ENCODE measurements at regions not wholly inside any gene's neighbourhood (a gene's known extent, or its start where the extent isn't known, plus 50 kb on each side); places are given as distances from the start of the nearest gene placed in this dataset.

GRCh38 chr5:176725521-176726280 lies 78.4 kb downstream of the TSPAN17 start:
- TF ChIP-seq, protein P1, sequence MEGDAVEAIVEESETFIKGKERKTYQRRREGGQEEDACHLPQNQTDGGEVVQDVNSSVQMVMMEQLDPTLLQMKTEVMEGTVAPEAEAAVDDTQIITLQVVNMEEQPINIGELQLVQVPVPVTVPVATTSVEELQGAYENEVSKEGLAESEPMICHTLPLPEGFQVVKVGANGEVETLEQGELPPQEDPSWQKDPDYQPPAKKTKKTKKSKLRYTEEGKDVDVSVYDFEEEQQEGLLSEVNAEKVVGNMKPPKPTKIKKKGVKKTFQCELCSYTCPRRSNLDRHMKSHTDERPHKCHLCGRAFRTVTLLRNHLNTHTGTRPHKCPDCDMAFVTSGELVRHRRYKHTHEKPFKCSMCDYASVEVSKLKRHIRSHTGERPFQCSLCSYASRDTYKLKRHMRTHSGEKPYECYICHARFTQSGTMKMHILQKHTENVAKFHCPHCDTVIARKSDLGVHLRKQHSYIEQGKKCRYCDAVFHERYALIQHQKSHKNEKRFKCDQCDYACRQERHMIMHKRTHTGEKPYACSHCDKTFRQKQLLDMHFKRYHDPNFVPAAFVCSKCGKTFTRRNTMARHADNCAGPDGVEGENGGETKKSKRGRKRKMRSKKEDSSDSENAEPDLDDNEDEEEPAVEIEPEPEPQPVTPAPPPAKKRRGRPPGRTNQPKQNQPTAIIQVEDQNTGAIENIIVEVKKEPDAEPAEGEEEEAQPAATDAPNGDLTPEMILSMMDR (IDR thresholded peaks at IDR 0.05): no peak
- TF ChIP-seq POLR2AphosphoS5 (IDR thresholded peaks at IDR 0.05) (no peak), EP300 (IDR thresholded peaks at IDR 0.05) (no peak), POLR2A (IDR thresholded peaks at IDR 0.05) (no peak)
- H3K4me1 ChIP-seq: no peaks in the 10 kb centered on the region
- no peak for ATAC-seq (ENCODE audit: low FRiP score in 2 of 2)
- no peak for DNase-seq
- H3K9me3 ChIP-seq: no peaks in the 10 kb centered on the region
- WGBS, 2 donors: 27 to 31% methylated on average over 21 to 22 of the region's 22 CpGs
- no peaks in the 10 kb centered on the region for H3K36me3 ChIP-seq
- H3K27me3 ChIP-seq: peaks cover 0 to 9% (median 0%) of the 10 kb centered on the region in 4 donors
- no peak overlapping the region for H3K4me3 ChIP-seq
- H3K27ac ChIP-seq: no peak overlapping the region

DNA sequence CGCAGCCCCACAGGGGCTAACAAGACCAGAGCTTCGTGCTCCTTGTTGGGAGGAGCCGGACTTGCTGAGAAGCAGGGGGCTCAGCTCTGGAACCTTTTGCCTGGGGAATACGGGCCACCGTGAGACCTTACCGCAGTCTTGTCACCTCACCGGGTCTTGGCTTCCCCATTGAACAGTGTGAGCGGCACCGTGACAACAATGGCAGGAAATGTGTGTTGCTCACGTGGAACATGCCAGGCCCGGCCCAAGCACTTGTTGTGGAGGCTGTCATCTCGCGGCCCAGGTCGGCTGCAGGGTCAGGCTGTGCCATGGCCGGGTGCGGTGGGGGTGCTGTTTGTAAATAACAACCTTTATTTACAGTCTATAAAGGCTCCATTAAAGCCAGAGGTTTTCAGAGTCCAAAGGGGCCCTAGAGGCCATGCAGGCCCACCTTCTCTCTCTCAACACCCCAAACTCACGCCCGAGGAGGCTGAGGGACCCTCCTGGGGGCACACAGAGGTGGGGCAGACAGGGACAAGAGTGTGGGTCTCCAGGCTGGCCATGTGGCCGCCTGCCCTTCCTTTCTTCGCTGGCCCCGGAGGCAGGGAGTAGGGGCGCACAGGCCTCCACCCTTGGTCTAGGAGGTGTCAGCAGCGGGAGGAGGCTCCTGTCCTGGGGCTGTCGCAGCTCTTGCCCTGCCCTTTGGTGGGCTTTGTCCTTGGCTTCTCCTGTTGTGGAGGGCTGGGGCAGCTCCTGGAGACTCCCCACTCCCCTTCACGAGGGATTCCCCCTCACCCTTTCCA lies 79.7 kb downstream of the TSPAN17 start:
- H3K4me1 ChIP-seq: no peaks in the 10 kb centered on the region
- peaks cover 0 to 9% (median 0%) of the 10 kb centered on the region in 4 donors for H3K27me3 ChIP-seq
- no peak for DNase-seq
- no peak overlapping the region for H3K4me3 ChIP-seq
- TF ChIP-seq POLR2A (IDR thresholded peaks at IDR 0.05) (no peak), EP300 (IDR thresholded peaks at IDR 0.05) (no peak), POLR2AphosphoS5 (IDR thresholded peaks at IDR 0.05) (no peak)
- TF ChIP-seq, protein P1 (IDR thresholded peaks at IDR 0.05): no peak
- no peak overlapping the region for H3K27ac ChIP-seq
- no peak for ATAC-seq (ENCODE audit: low FRiP score in 2 of 2)
- H3K36me3 ChIP-seq: no peaks in the 10 kb centered on the region
- H3K9me3 ChIP-seq: no peaks in the 10 kb centered on the region
- 77% methylated on average over 19 of the region's 25 CpGs; no CpG with 5 or more reads in 1 of the 2 donors for WGBS, 2 donors

DNA sequence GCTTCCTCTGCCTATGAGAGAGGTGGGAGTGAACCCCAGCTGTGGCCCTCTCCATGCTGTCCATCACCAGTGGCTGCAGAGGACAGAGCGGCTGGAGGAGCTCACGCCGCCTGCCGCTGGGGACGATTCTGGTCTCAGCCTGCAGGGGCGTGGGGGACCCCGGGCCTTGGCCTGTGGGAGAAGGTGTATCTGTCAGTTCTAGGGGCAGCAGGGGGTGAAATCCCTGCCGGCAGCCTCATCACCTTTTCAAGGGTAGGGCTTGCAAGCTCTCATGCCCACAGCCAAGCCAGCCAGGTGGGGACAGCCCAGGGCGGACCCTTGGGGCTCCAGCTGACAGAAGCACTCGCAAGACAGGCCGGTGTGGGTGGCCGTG lies 80.2 kb downstream of the TSPAN17 start:
- H3K36me3 ChIP-seq: no peaks in the 10 kb centered on the region
- TF ChIP-seq, protein P1 (IDR thresholded peaks at IDR 0.05): no peak
- no peak for TF ChIP-seq EP300 (IDR thresholded peaks at IDR 0.05)
- TF ChIP-seq POLR2A (IDR thresholded peaks at IDR 0.05): no peak
- TF ChIP-seq POLR2AphosphoS5 (IDR thresholded peaks at IDR 0.05): no peak
- no peaks in the 10 kb centered on the region for H3K4me1 ChIP-seq
- H3K27ac ChIP-seq: no peak overlapping the region
- H3K27me3 ChIP-seq: peaks cover 0 to 9% (median 0%) of the 10 kb centered on the region in 4 donors
- DNase-seq (no peak), ATAC-seq (ENCODE audit: low FRiP score in 2 of 2) (no peak)
- WGBS, 2 donors: 84 to 95% methylated on average over 7 to 12 of the region's 12 CpGs
- no peaks in the 10 kb centered on the region for H3K9me3 ChIP-seq
- H3K4me3 ChIP-seq: no peak overlapping the region

GRCh38 chr5:176727983-176728675 lies 80.8 kb downstream of the TSPAN17 start:
- no peak for ATAC-seq (ENCODE audit: low FRiP score in 2 of 2)
- Histone ChIP-seq H3K4me3 (no peak overlapping the region), H3K36me3 (no peaks in the 10 kb centered on the region), H3K27me3 (peaks cover 0 to 9% (median 0%) of the 10 kb centered on the region in 4 donors), H3K4me1 (no peaks in the 10 kb centered on the region), H3K9me3 (no peaks in the 10 kb centered on the region), H3K27ac (no peak overlapping the region)
- WGBS, 2 donors: 85 to 90% methylated on average over 5 to 13 of the region's 15 CpGs
- TF ChIP-seq POLR2AphosphoS5 (IDR thresholded peaks at IDR 0.05): no peak
- TF ChIP-seq, protein P1 (IDR thresholded peaks at IDR 0.05): no peak
- TF ChIP-seq EP300 (IDR thresholded peaks at IDR 0.05): no peak
- TF ChIP-seq POLR2A (IDR thresholded peaks at IDR 0.05): no peak
- no peak for DNase-seq
